ENCODE measurements at regions not wholly inside any gene's neighbourhood (a gene's known extent, or its start where the extent isn't known, plus 50 kb on each side); places are given as distances from the start of the nearest gene placed in this dataset.

- Histone ChIP-seq H3K36me3 (no peaks in the 10 kb centered on the region), H3K27me3 (peaks cover 0 to 6% (median 0%) of the 10 kb centered on the region in 7 donors), H3K27ac (no peak overlapping the region), H3K9me3 (peaks cover 0 to 15% (median 3%) of the 10 kb centered on the region in 11 donors), H3K4me3 (no peak overlapping the region), H3K4me1 (no peaks in the 10 kb centered on the region)
- intact Hi-C loops (cut with DNase I), result loop anchor here in 1 of 10 donors (10.0 kb wide), 1 partner anchor 890 kb away; no protein-coding TSS in a partner anchor
- WGBS, 2 donors, result 82 to 84% methylated on average over 20 of the region's 20 CpGs
- TF ChIP-seq CTCF (IDR thresholded peaks at IDR 0.05), result no peak
- ATAC-seq, result no peak
- no peak for DNase-seq
Observed at GRCh38 chr19:30634996-30635975, 263.1 kb downstream of the ZNF536 start.

GRCh38 chr19:30634131-30634830, 262.1 kb downstream of the ZNF536 start:
- H3K9me3 ChIP-seq, result peaks cover 0 to 14% (median 3%) of the 10 kb centered on the region in 11 donors
- no peaks in the 10 kb centered on the region for H3K36me3 ChIP-seq
- WGBS, 2 donors, result 82 to 84% methylated on average over 19 of the region's 19 CpGs
- H3K4me1 ChIP-seq, result no peaks in the 10 kb centered on the region
- no peak overlapping the region for H3K27ac ChIP-seq
- H3K4me3 ChIP-seq, result no peak overlapping the region
- DNase-seq (no peak), ATAC-seq (no peak)
- H3K27me3 ChIP-seq, result peaks cover 0 to 6% (median 0%) of the 10 kb centered on the region in 7 donors
- TF ChIP-seq CTCF (IDR thresholded peaks at IDR 0.05), result no peak
- intact Hi-C loops (cut with DNase I), result loop anchor here in 1 of 10 donors (10.0 kb wide), 1 partner anchor 889 kb away; no protein-coding TSS in a partner anchor

- intact Hi-C loops (cut with DNase I), result loop anchor here in 1 of 10 donors (10.0 kb wide), 1 partner anchor 886 kb away; no protein-coding TSS in a partner anchor
- WGBS, 2 donors, result 85 to 87% methylated on average over 12 of the region's 12 CpGs
- ATAC-seq (no peak), DNase-seq (no peak)
- Histone ChIP-seq H3K4me3 (no peak overlapping the region), H3K27me3 (no peaks in the 10 kb centered on the region), H3K36me3 (no peaks in the 10 kb centered on the region), H3K9me3 (no peaks in the 10 kb centered on the region), H3K4me1 (no peaks in the 10 kb centered on the region), H3K27ac (no peak overlapping the region)
- no peak for TF ChIP-seq CTCF (IDR thresholded peaks at IDR 0.05)
Observed at GRCh38 chr19:30631033-30631370, 258.8 kb downstream of the ZNF536 start.

GRCh38 chr19:30630289-30631032, 258.3 kb downstream of the ZNF536 start:
- 65 to 72% methylated on average over 14 of the region's 14 CpGs for WGBS, 2 donors
- no peaks in the 10 kb centered on the region for H3K27me3 ChIP-seq
- H3K4me3 ChIP-seq, result no peak overlapping the region
- ATAC-seq (no peak), DNase-seq (no peak)
- intact Hi-C loops (cut with DNase I), result loop anchor here in 1 of 10 donors (10.0 kb wide), 1 partner anchor 886 kb away; no protein-coding TSS in a partner anchor
- no peak for TF ChIP-seq CTCF (IDR thresholded peaks at IDR 0.05)
- H3K27ac ChIP-seq, result no peak overlapping the region
- no peaks in the 10 kb centered on the region for H3K4me1 ChIP-seq
- no peaks in the 10 kb centered on the region for H3K9me3 ChIP-seq
- H3K36me3 ChIP-seq, result no peaks in the 10 kb centered on the region
